ENCODE measurements at regions not wholly inside any gene's neighbourhood (a gene's known extent, or its start where the extent isn't known, plus 50 kb on each side); places are given as distances from the start of the nearest gene placed in this dataset.

DNA sequence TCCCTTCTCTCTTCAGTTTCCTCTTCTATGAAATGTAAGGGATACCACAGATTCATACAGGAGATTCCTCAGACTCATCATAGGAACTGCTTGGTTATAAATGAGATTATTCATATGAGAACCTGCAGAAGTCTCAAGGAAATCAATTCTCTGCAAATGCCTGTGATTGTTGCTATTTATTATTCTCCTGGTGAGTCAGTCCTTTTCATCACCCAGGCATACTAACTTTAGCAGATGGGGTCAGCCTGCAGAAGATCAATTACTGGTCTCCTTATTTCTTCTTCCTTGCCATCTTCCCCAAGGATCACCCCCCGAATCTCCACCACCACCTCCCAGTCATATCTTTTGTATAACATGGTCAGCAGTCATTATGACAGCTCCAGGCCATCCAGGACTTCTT lies 53.8 kb upstream of the DCP1A start:
- Histone ChIP-seq H2BK15ac (ENCODE audit: low read depth, low read length) (no peak overlapping the region), H4K20me1 (ENCODE audit: insufficient read depth, low read length) (no peaks in the 10 kb centered on the region), H3K27me3 (ENCODE audit: control insufficient read depth, insufficient read depth, low read length) (0 out of 2 replicates have a peak, but pooled peaks cover 2% of the 10 kb centered on the region), H2AK9ac (replicated peaks; ENCODE audit: low read depth, low read length, poor library complexity) (no peak overlapping the region), H2AK5ac (ENCODE audit: low read depth, low read length) (no peak overlapping the region), H2BK20ac (ENCODE audit: low read depth, low read length) (no peak overlapping the region), H2BK5ac (ENCODE audit: low read depth, low read length, poor library complexity, severe bottlenecking) (no peak overlapping the region), H3K4me3 (ENCODE audit: insufficient read depth, low read depth, low read length) (no peak overlapping the region), H3K56ac (ENCODE audit: extremely low read depth, insufficient read depth, low read length) (no peak overlapping the region), H3K9me3 (ENCODE audit: control insufficient read depth, insufficient read depth, low read length) (no peaks in the 10 kb centered on the region), H3K27ac (ENCODE audit: insufficient read depth, low read length) (no peak overlapping the region), H3K9ac (ENCODE audit: low read depth, low read length) (no peak overlapping the region), H3K4me2 (ENCODE audit: low read depth, low read length) (no peak overlapping the region), H2BK120ac (ENCODE audit: low read depth, low read length) (no peak overlapping the region), H4K5ac (ENCODE audit: low read depth, low read length) (no peak overlapping the region), H2AFZ (replicated peaks; ENCODE audit: low read length, poor library complexity) (no peak overlapping the region), H3K4me1 (ENCODE audit: control insufficient read depth, insufficient read depth, low read length) (no peaks in the 10 kb centered on the region), H3K9me1 (ENCODE audit: insufficient read depth, low read length) (no peaks in the 10 kb centered on the region), H4K91ac (ENCODE audit: insufficient read depth, low read depth, low read length) (no peak overlapping the region), H4K8ac (ENCODE audit: low read depth in 2 of 2, low read length in 2 of 2) (no peak overlapping the region), H3K36me3 (ENCODE audit: control insufficient read depth, insufficient read depth, low read length) (no peaks in the 10 kb centered on the region), H3K18ac (ENCODE audit: low read depth, low read length) (no peak overlapping the region), H3K79me1 (ENCODE audit: low read depth in 1 of 2, low read length in 2 of 2) (no peaks in the 10 kb centered on the region), H3K4ac (ENCODE audit: low read depth, low read length) (no peak overlapping the region), H3K23ac (ENCODE audit: low read depth, low read length) (no peak overlapping the region), H3K14ac (replicated peaks; ENCODE audit: low read depth, low read length) (no peak overlapping the region)
- ChIA-PET CTCF (no interaction called here), POLR2A (ENCODE audit: unreplicated experiment) (interaction anchor here (0.6 kb wide), 1 partner anchor 24 kb away, joined by 3 read pairs; no protein-coding TSS in a partner anchor)
- no CpG with 5 or more reads among the region's 1 CpG for WGBS, 2 experiments (ENCODE audit: extremely low coverage in 2 of 2, insufficient read length in 1 of 2)
- BruUV-seq (replicated peaks): no TSS peak
- intact Hi-C loops (cut with micrococcal nuclease) (no loop called here), dilution Hi-C loops (cut with HindIII; ENCODE audit: low sequenced_read_pairs, unreplicated experiment) (no loop called here), in situ Hi-C loops (cut with MboI; ENCODE audit: low sequenced_read_pairs) (no loop called here)
- no peak for ATAC-seq (ENCODE audit: low read depth)
- DNase-seq: no peak
- TF ChIP-seq NFE2L2 (IDR thresholded peaks at IDR 0.05; ENCODE audit: low read depth, low read length): no peak
- TF ChIP-seq CEBPB (IDR thresholded peaks at IDR 0.05; ENCODE audit: low read depth, low read length): no peak
- TF ChIP-seq CHD1 (IDR thresholded peaks at IDR 0.05; ENCODE audit: low read depth, low read length): no peak
- no peak for TF ChIP-seq MAFK (IDR thresholded peaks at IDR 0.05; ENCODE audit: low read depth, low read length)
- TF ChIP-seq CTCF (conservative IDR thresholded peaks at IDR 0.05; ENCODE audit: low read depth, low read length): no peak
- no peak for TF ChIP-seq BHLHE40 (IDR thresholded peaks at IDR 0.05; ENCODE audit: low read depth, low read length)
- no peak for TF ChIP-seq FOS (IDR thresholded peaks at IDR 0.05; ENCODE audit: low read depth, low read length)
- TF ChIP-seq RAD21 (IDR thresholded peaks at IDR 0.05; ENCODE audit: low read length): no peak
- no peak for TF ChIP-seq SMC3 (IDR thresholded peaks at IDR 0.05; ENCODE audit: low read depth, low read length)
- no peak for TF ChIP-seq RFX5 (IDR thresholded peaks at IDR 0.05; ENCODE audit: low read depth, low read length)
- TF ChIP-seq, protein P1, sequence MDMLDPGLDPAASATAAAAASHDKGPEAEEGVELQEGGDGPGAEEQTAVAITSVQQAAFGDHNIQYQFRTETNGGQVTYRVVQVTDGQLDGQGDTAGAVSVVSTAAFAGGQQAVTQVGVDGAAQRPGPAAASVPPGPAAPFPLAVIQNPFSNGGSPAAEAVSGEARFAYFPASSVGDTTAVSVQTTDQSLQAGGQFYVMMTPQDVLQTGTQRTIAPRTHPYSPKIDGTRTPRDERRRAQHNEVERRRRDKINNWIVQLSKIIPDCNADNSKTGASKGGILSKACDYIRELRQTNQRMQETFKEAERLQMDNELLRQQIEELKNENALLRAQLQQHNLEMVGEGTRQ (IDR thresholded peaks at IDR 0.05; ENCODE audit: low read depth, low read length): no peak
